Mesodermal cell (in vitro differentiated cells): ENCODE measurements at regions not wholly inside any gene's neighbourhood (a gene's known extent, or its start where the extent isn't known, plus 50 kb on each side); places are given as distances from the start of the nearest gene placed in this dataset.

ENCODE experiments used
- H3K27ac ChIP-seq: 2 replicates; pipeline ENCODE4 v1.7.0; 2013; ENCODE audit warnings: mild to moderate bottlenecking, low read depth, low read length, moderate library complexity; ENCODE audit not compliant: severe bottlenecking
- H3K36me3 ChIP-seq: 2 replicates; pipeline ENCODE4 v1.7.1; 2013; ENCODE audit warnings: mild to moderate bottlenecking, low read length, moderate library complexity; ENCODE audit not compliant: control insufficient read depth, insufficient read depth
- H3K4me1 ChIP-seq: one replicate; pipeline ENCODE4 v1.7.1; 2013; ENCODE audit warnings: mild to moderate bottlenecking, low read length; ENCODE audit not compliant: insufficient read depth, control insufficient read depth, poor library complexity, severe bottlenecking
- H3K4me3 ChIP-seq: 2 replicates; pipeline ENCODE4 v1.7.0; 2013; ENCODE audit warnings: low read length, control low read depth, mild to moderate bottlenecking; ENCODE audit not compliant: insufficient read depth, poor library complexity, severe bottlenecking; ENCODE audit errors: extremely low read depth
- H3K9me3 ChIP-seq: 2 replicates; pipeline ENCODE4 v1.7.1; 2013; ENCODE audit warnings: mild to moderate bottlenecking, low read length, moderate library complexity; ENCODE audit not compliant: control insufficient read depth
- WGBS, 2 experiments: methylation state at CpG; one replicate each; pipeline ENCODE4 v1.1.5; 2013; ENCODE audit warnings: missing lambda C conversion rate in 2 of 2; ENCODE audit not compliant: insufficient coverage in 2 of 2; 5-methylcytosine and 5-hydroxymethylcytosine counted together

GRCh38 chr2:105640246-105640645 is 104.5 kb upstream of the NCK2 start:
- no CpG with 5 or more reads among the region's 4 CpGs for WGBS, 2 experiments
- Histone ChIP-seq H3K27ac (no peak overlapping the region), H3K4me1 (no peaks in the 10 kb centered on the region), H3K9me3 (no peaks in the 10 kb centered on the region), H3K36me3 (no peaks in the 10 kb centered on the region), H3K4me3 (no peak overlapping the region)

GRCh38 chr2:105636109-105636740 is 108.5 kb upstream of the NCK2 start:
- 80 to 87% methylated on average over 5 to 8 of the region's 8 CpGs for WGBS, 2 experiments
- no peak overlapping the region for H3K27ac ChIP-seq
- no peaks in the 10 kb centered on the region for H3K36me3 ChIP-seq
- no peaks in the 10 kb centered on the region for H3K9me3 ChIP-seq
- no peak overlapping the region for H3K4me3 ChIP-seq
- H3K4me1 ChIP-seq, result no peaks in the 10 kb centered on the region

DNA sequence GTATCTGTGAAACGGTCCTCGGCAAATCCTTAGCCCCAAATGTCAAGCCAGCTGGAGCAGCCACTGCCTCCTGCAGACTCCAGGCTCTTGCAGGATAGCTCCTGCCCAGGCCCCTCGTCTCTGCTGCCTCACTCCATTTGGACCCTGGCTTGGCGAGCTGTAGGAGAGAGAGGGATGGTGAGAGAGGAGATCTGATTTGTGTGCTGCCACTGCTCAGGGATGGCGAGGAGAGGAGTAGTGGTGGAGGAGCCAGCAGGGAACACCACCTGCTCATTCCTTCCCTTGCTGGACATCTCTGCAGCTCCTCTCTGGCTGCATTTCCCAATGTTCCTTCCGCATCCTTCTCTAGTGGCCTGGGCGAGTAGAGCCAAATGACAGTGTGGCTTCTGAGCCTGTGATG is 109.1 kb upstream of the NCK2 start:
- WGBS, 2 experiments, result 89 to 93% methylated on average over 6 of the region's 7 CpGs

DNA sequence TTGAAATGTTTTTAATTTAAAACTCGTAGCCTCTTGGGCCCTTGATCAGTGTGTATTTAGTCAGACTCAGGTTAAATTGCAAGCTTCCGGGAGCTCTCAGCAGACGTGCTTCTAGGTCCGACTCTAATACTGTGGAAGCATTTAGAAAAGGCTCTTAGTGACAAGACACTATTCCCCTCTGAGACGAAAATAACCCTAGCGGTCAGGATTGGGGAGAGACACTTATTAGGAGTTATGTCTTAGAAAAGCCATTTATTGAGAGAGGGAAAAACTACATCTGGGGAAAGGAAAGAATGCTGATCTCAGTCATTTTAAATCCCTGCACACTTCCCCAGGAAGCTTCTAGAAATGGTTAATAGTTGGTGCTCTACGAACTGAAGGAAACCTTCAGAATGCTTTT is 110.5 kb upstream of the NCK2 start:
- H3K4me1 ChIP-seq, result no peaks in the 10 kb centered on the region
- H3K4me3 ChIP-seq, result no peak overlapping the region
- no peaks in the 10 kb centered on the region for H3K9me3 ChIP-seq
- no peak overlapping the region for H3K27ac ChIP-seq
- 76 to 100% methylated on average over 3 to 4 of the region's 7 CpGs for WGBS, 2 experiments
- no peaks in the 10 kb centered on the region for H3K36me3 ChIP-seq

More for the DNA sequence above, 109.1 kb upstream of the NCK2 start:
- no peaks in the 10 kb centered on the region for H3K9me3 ChIP-seq
- no peak overlapping the region for H3K4me3 ChIP-seq
- H3K4me1 ChIP-seq, result no peaks in the 10 kb centered on the region
- no peak overlapping the region for H3K27ac ChIP-seq
- H3K36me3 ChIP-seq, result no peaks in the 10 kb centered on the region

DNA sequence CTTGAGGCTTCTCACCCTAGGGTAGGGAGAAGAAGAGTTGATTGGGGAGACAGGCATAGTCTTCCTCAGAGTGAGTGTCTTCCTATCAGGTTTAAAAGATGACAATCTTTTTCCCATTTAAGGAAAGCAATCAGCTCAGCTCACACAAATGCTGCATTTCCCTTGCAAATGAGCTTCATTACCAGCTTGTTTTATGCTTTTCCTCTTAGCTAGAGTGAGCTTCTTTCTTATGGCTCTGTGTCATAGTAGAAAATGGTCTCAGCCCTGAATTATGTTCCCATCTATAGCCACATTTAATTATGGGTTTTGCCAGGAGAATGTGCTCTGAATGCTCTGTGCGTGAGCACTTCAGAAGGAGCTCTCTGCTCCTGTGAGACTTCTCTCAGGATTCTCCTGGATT is 112.8 kb upstream of the NCK2 start:
- Histone ChIP-seq H3K27ac (no peak overlapping the region), H3K4me1 (no peaks in the 10 kb centered on the region), H3K4me3 (no peak overlapping the region), H3K36me3 (no peaks in the 10 kb centered on the region), H3K9me3 (no peaks in the 10 kb centered on the region)
- 83% methylated on average over 1 of the region's 1 CpG; no CpG with 5 or more reads in 1 of the 2 experiments for WGBS, 2 experiments

DNA sequence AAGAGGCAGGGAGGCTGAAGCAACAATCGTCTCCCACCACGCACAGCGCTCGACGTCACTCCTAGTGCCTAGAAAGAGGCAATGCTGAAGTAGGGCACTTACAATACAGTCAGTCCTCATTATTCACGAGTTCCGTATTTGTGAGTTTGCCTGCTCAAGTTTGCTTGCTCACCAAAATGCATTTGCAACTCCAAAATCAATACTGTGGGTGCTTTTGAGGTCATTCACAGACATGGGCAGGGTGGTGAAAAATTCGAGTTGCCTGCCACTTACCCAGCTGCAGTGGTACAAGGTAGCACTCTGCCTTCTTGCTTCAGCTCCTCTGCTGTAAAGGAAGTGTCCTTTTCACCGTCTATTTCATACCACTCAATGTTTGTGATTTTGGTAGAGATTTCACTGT is 113.7 kb upstream of the NCK2 start:
- no peaks in the 10 kb centered on the region for H3K4me1 ChIP-seq
- H3K9me3 ChIP-seq, result no peaks in the 10 kb centered on the region
- 90 to 100% methylated on average over 2 to 8 of the region's 9 CpGs for WGBS, 2 experiments
- H3K36me3 ChIP-seq, result no peaks in the 10 kb centered on the region
- H3K27ac ChIP-seq, result no peak overlapping the region
- H3K4me3 ChIP-seq, result no peak overlapping the region

- Histone ChIP-seq H3K27ac (no peak overlapping the region), H3K36me3 (no peaks in the 10 kb centered on the region), H3K4me1 (no peaks in the 10 kb centered on the region), H3K9me3 (no peaks in the 10 kb centered on the region), H3K4me3 (no peak overlapping the region)
- 100% methylated on average over 1 of the region's 1 CpG; no CpG with 5 or more reads in 1 of the 2 experiments for WGBS, 2 experiments
These were observed 115.1 kb upstream of the NCK2 start for GRCh38 chr2:105629634-105630033.

DNA sequence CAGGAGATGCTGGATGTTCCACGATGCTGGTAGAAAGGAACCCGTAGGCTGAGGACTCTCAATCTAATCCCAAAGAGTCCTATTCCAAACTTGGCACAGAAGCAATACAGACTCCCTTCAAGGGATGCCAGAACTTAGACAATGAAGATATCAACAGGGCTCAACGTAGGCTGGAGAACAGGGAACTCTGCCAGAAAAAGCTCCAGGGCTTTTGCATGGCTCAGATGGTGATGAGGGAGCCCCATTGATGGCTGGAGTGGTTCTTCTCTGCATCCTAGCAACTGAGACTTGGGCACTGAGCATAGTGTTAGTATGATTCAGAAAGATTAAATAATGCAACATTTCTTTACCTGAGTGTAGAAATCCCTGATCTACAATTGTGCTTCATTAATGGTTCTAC is 117.2 kb upstream of the NCK2 start:
- 87 to 91% methylated on average over 3 of the region's 3 CpGs for WGBS, 2 experiments

DNA sequence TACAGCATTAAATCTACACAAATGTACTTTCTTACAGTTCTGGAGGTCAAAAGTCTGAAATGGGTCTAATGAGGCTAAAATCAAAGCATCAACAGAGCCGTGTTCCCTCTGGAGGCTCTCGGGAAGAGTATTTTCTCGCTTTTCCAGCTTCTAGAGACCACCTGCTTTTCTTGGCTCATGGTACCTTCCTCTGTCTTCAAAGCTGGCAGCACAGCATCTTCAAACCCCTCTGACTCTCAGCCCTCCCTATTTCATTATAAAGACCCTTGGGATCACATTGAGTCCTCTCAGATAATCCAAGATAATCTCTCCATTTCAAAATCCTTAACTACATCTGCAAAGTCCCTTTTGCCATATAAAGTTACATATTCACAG is 117.8 kb upstream of the NCK2 start:
- Histone ChIP-seq H3K36me3 (no peaks in the 10 kb centered on the region), H3K4me1 (no peaks in the 10 kb centered on the region), H3K4me3 (no peak overlapping the region), H3K27ac (no peak overlapping the region), H3K9me3 (no peaks in the 10 kb centered on the region)
- WGBS, 2 experiments, result 88 to 96% methylated on average over 3 of the region's 3 CpGs

More for the DNA sequence above, 117.2 kb upstream of the NCK2 start:
- Histone ChIP-seq H3K9me3 (no peaks in the 10 kb centered on the region), H3K36me3 (no peaks in the 10 kb centered on the region), H3K4me1 (no peaks in the 10 kb centered on the region), H3K4me3 (no peak overlapping the region), H3K27ac (no peak overlapping the region)

DNA sequence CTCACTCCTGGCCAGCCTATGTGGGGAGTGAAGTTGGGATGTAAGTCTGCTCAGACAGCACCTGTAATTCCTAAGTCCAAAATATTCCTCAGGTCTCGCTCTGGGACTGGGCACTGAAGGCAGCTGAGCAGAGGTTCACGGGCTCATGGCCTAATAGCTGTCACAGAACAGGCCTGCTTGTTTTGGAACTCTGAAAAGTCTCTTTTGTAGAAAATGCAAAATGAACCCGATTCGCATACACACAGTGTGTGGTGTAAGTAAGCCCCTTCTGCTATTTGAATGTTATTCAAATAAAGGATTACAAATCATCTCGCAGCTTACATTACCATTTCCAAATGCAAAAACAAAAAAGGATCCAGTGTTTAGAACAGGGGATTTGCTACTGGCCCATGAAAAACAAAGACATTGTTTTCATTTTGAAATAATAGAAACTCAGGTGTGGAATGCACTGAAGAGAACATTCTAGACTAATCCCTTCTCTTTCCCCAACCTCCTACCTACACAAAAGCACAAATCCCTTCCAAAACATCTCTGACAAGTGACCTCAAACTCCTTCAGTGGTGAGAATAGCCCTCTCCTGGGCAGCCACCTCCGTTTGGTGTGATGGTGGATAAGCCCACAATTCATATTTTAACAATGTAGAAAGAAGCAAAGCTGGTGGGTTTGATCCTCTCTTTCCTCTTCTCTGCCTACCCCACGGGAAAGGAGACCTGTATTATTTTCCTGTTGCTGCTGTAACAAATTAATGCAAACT is 118.3 kb upstream of the NCK2 start:
- WGBS, 2 experiments, result 83 to 86% methylated on average over 2 to 4 of the region's 7 CpGs
- Histone ChIP-seq H3K4me3 (no peak overlapping the region), H3K27ac (no peak overlapping the region), H3K4me1 (no peaks in the 10 kb centered on the region), H3K9me3 (no peaks in the 10 kb centered on the region), H3K36me3 (no peaks in the 10 kb centered on the region)

- Histone ChIP-seq H3K27ac (no peak overlapping the region), H3K4me3 (no peak overlapping the region), H3K36me3 (no peaks in the 10 kb centered on the region), H3K9me3 (no peaks in the 10 kb centered on the region), H3K4me1 (no peaks in the 10 kb centered on the region)
- 86 to 95% methylated on average over 8 to 10 of the region's 11 CpGs for WGBS, 2 experiments
These were observed 119.1 kb upstream of the NCK2 start for GRCh38 chr2:105625632-105626031.
